ENCODE measurements at regions not wholly inside any gene's neighbourhood (a gene's known extent, or its start where the extent isn't known, plus 50 kb on each side); places are given as distances from the start of the nearest gene placed in this dataset.

DNA sequence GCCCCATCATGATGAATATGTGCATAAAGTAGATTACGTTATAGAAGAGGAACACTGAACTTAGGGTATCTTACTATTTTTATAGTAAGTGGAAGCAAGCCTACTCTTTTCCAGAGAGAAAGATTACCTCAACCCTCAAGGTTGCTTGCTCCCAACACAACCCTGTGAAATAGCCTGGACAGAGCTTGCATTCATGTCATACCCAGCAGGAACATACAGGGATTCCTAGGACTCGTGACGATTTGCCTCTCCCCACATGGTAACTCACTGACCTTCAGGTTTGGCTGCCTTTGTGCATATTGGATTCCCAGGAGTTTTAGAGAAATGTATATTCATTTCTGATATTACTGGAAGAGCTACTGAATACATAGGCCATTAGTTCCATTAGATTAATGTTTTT is 80.5 kb downstream of the BLTP1 start:
- Histone ChIP-seq H3K36me3 (replicated peaks in 1 of 2; ENCODE audit: insufficient read depth in 1 of 2, low read depth in 2 of 2) (peaks cover 0 to 9% of the 10 kb centered on the region in 2 donors), H3K4me1 (no peaks in the 10 kb centered on the region), H3K9me3 (no peaks in the 10 kb centered on the region), H3K27ac (no peak overlapping the region), H3K27me3 (no peaks in the 10 kb centered on the region), H3K4me3 (no peak overlapping the region)
- intact Hi-C loops (cut with DNase I) = no loop called here
- ATAC-seq (no peak), DNase-seq (no peak)
- TF ChIP-seq POLR2A (IDR thresholded peaks at IDR 0.05) = no peak
- TF ChIP-seq, protein P1, sequence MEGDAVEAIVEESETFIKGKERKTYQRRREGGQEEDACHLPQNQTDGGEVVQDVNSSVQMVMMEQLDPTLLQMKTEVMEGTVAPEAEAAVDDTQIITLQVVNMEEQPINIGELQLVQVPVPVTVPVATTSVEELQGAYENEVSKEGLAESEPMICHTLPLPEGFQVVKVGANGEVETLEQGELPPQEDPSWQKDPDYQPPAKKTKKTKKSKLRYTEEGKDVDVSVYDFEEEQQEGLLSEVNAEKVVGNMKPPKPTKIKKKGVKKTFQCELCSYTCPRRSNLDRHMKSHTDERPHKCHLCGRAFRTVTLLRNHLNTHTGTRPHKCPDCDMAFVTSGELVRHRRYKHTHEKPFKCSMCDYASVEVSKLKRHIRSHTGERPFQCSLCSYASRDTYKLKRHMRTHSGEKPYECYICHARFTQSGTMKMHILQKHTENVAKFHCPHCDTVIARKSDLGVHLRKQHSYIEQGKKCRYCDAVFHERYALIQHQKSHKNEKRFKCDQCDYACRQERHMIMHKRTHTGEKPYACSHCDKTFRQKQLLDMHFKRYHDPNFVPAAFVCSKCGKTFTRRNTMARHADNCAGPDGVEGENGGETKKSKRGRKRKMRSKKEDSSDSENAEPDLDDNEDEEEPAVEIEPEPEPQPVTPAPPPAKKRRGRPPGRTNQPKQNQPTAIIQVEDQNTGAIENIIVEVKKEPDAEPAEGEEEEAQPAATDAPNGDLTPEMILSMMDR (IDR thresholded peaks at IDR 0.05) = no peak
- WGBS, 2 donors = 94 to 98% methylated on average over 3 of the region's 3 CpGs

DNA sequence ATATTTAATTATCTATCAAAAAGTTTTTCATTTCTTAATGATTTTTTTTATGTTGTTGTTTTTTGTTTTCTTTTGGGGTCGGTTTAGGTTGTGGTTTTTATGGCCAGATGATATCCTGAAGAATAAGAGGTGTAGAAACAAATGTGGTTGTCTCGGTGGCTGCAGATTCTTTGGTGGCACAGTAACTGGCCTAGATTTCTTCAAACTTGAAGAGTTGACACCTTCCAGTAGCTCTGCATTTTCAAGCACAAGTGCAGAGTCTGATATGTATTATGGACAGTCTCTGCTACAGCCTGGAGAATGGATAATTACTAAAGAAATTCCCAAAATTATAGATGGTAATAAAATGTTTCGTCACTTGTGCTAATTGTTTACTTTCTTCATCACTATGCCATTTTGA is 82.6 kb downstream of the BLTP1 start:
- Histone ChIP-seq H3K27me3 (no peaks in the 10 kb centered on the region), H3K4me3 (no peak overlapping the region), H3K27ac (no peak overlapping the region), H3K9me3 (no peaks in the 10 kb centered on the region), H3K36me3 (replicated peaks in 1 of 2; ENCODE audit: insufficient read depth in 1 of 2, low read depth in 2 of 2) (peaks cover 0 to 9% of the 10 kb centered on the region in 2 donors), H3K4me1 (no peaks in the 10 kb centered on the region)
- DNase-seq = no peak
- 91 to 94% methylated on average over 3 of the region's 3 CpGs for WGBS, 2 donors
- TF ChIP-seq, protein P1 (IDR thresholded peaks at IDR 0.05) = no peak
- TF ChIP-seq POLR2A (IDR thresholded peaks at IDR 0.05) = no peak
- no peak for ATAC-seq
- intact Hi-C loops (cut with DNase I) = no loop called here

DNA sequence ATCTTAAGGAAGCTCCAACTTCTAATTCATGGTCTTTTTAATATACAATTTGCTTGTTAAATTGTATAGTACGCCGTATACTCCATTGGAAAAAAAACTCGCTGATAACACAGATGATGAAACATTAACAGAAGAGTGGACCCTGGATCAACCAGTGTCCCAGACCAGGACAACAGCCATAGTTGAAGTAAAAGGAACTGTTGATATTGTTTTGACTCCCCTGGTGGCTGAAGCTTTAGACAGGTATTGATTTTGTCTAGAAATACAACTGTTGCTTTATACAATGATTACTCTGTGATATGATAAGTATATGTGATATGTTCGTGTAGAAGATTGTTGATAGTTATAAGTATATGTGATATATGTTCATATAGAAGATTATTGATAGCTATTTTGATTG is 91.7 kb downstream of the BLTP1 start:
- H3K4me1 ChIP-seq = no peaks in the 10 kb centered on the region
- peaks cover 0 to 10% of the 10 kb centered on the region in 2 donors for H3K36me3 ChIP-seq (replicated peaks in 1 of 2; ENCODE audit: insufficient read depth in 1 of 2, low read depth in 2 of 2)
- no peak overlapping the region for H3K27ac ChIP-seq
- no peak overlapping the region for H3K4me3 ChIP-seq
- no peaks in the 10 kb centered on the region for H3K27me3 ChIP-seq
- intact Hi-C loops (cut with DNase I) = no loop called here
- TF ChIP-seq POLR2A (IDR thresholded peaks at IDR 0.05) = no peak
- TF ChIP-seq, protein P1 (IDR thresholded peaks at IDR 0.05) = no peak
- 74 to 76% methylated on average over 4 of the region's 4 CpGs for WGBS, 2 donors
- ATAC-seq = no peak
- H3K9me3 ChIP-seq = no peaks in the 10 kb centered on the region
- no peak for DNase-seq

DNA sequence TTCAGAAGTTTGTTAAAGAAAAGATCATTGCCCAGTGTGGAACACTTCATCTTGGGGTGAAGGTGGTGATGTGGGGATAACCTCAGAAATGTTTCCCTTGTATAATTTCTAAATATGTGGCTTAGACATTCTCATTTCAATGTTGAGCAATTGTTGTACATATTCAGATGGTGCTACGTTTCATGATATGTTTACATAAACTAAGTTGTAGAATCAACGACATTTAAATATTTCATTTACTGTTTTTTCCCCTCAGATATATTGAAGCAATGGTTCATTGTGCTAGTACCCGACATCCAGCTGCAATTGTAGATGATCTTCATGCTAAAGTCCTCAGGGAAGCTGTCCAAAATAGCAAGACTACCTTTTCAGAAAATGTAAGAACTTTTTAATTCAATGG is 92.6 kb downstream of the BLTP1 start:
- no peak overlapping the region for H3K27ac ChIP-seq
- no peak overlapping the region for H3K4me3 ChIP-seq
- ATAC-seq = no peak
- peaks cover 0 to 9% of the 10 kb centered on the region in 2 donors for H3K36me3 ChIP-seq (replicated peaks in 1 of 2; ENCODE audit: insufficient read depth in 1 of 2, low read depth in 2 of 2)
- H3K9me3 ChIP-seq = no peaks in the 10 kb centered on the region
- 81 to 88% methylated on average over 3 of the region's 3 CpGs for WGBS, 2 donors
- no peaks in the 10 kb centered on the region for H3K4me1 ChIP-seq
- intact Hi-C loops (cut with DNase I) = no loop called here
- TF ChIP-seq POLR2A (IDR thresholded peaks at IDR 0.05) = no peak
- TF ChIP-seq, protein P1 (IDR thresholded peaks at IDR 0.05) = no peak
- no peak for DNase-seq
- H3K27me3 ChIP-seq = no peaks in the 10 kb centered on the region

DNA sequence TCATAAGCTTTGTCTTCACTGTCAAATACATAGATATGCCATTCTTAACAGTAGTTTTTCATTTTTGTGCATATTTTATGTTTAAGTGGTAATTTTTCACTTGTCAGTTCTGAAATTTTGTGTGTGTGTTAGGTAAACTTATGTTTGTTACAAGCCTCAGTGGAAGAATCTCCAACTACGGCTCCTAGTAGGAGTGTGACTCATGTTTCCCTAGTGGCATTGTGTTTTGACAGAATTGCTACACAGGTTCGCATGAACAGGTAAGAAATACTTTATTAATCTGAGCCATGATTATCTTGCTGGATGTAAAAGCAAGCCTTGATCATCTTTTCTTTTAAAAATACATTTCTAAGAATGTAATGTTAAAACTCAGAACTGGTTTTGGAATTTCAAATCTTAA is 94.4 kb downstream of the BLTP1 start:
- DNase-seq (no peak), ATAC-seq (no peak)
- H3K27ac ChIP-seq = no peak overlapping the region
- no peaks in the 10 kb centered on the region for H3K27me3 ChIP-seq
- no peak overlapping the region for H3K4me3 ChIP-seq
- H3K9me3 ChIP-seq = no peaks in the 10 kb centered on the region
- peaks cover 0 to 14% of the 10 kb centered on the region in 2 donors for H3K36me3 ChIP-seq (replicated peaks in 1 of 2; ENCODE audit: insufficient read depth in 1 of 2, low read depth in 2 of 2)
- intact Hi-C loops (cut with DNase I) = no loop called here
- TF ChIP-seq, protein P1 (IDR thresholded peaks at IDR 0.05) = no peak
- TF ChIP-seq POLR2A (IDR thresholded peaks at IDR 0.05) = no peak
- no peaks in the 10 kb centered on the region for H3K4me1 ChIP-seq
- 84 to 90% methylated on average over 2 of the region's 2 CpGs for WGBS, 2 donors

Data from body of pancreas (tissue), 4 donors.